ENCODE measurements at regions not wholly inside any gene's neighbourhood (a gene's known extent, or its start where the extent isn't known, plus 50 kb on each side); places are given as distances from the start of the nearest gene placed in this dataset.

GRCh38 chr6:142683714-142684141, 261.2 kb downstream of the HIVEP2 start:
- no peak for DNase-seq
- no peaks in the 10 kb centered on the region for H3K36me3 ChIP-seq (ENCODE audit: low read depth)
- no peak for ATAC-seq
- no peaks in the 10 kb centered on the region for H3K9me3 ChIP-seq
- no peaks in the 10 kb centered on the region for H3K4me1 ChIP-seq (ENCODE audit: low read depth)
- intact Hi-C loops (cut with DNase I, micrococcal nuclease), result no loop called here
- no peak for TF ChIP-seq CTCF (IDR thresholded peaks at IDR 0.05)
- no peak overlapping the region for H3K4me3 ChIP-seq

GRCh38 chr6:142684371-142684770, 260.6 kb downstream of the HIVEP2 start:
- Histone ChIP-seq H3K4me1 (ENCODE audit: low read depth) (no peaks in the 10 kb centered on the region), H3K9me3 (no peaks in the 10 kb centered on the region), H3K4me3 (no peak overlapping the region), H3K36me3 (ENCODE audit: low read depth) (no peaks in the 10 kb centered on the region)
- intact Hi-C loops (cut with DNase I, micrococcal nuclease), result no loop called here
- ATAC-seq (no peak), DNase-seq (no peak)
- no peak for TF ChIP-seq CTCF (IDR thresholded peaks at IDR 0.05)

GRCh38 chr6:142685852-142686506, 259.0 kb downstream of the HIVEP2 start:
- no peak overlapping the region for H3K4me3 ChIP-seq
- DNase-seq, result no peak
- no peak for ATAC-seq
- no peak for TF ChIP-seq CTCF (IDR thresholded peaks at IDR 0.05)
- no peaks in the 10 kb centered on the region for H3K9me3 ChIP-seq
- H3K4me1 ChIP-seq (ENCODE audit: low read depth), result no peaks in the 10 kb centered on the region
- H3K36me3 ChIP-seq (ENCODE audit: low read depth), result no peaks in the 10 kb centered on the region
- intact Hi-C loops (cut with DNase I, micrococcal nuclease), result no loop called here

GRCh38 chr6:142686507-142686887, 258.5 kb downstream of the HIVEP2 start:
- no peak for TF ChIP-seq CTCF (IDR thresholded peaks at IDR 0.05)
- no peak overlapping the region for H3K4me3 ChIP-seq
- no peaks in the 10 kb centered on the region for H3K4me1 ChIP-seq (ENCODE audit: low read depth)
- no peaks in the 10 kb centered on the region for H3K9me3 ChIP-seq
- intact Hi-C loops (cut with DNase I, micrococcal nuclease), result no loop called here
- no peak for ATAC-seq
- DNase-seq, result no peak
- no peaks in the 10 kb centered on the region for H3K36me3 ChIP-seq (ENCODE audit: low read depth)

GRCh38 chr6:142692942-142693341, 252.0 kb downstream of the HIVEP2 start:
- DNase-seq, result peak in 2 of 3 donors; percentile 47 to 71
- no peaks in the 10 kb centered on the region for H3K36me3 ChIP-seq (ENCODE audit: low read depth)
- no peaks in the 10 kb centered on the region for H3K9me3 ChIP-seq
- peak; percentile 76 for TF ChIP-seq CTCF (IDR thresholded peaks at IDR 0.05)
- intact Hi-C loops (cut with DNase I, micrococcal nuclease), result loop anchor here (5.0 to 10.0 kb wide), 3 partner anchors 332 to 734 kb away; no protein-coding TSS in a partner anchor
- ATAC-seq, result peak; percentile 68
- H3K4me3 ChIP-seq, result no peak overlapping the region
- no peaks in the 10 kb centered on the region for H3K4me1 ChIP-seq (ENCODE audit: low read depth)

Data from mucosa of descending colon (tissue), 3 donors.